Suprapubic skin (tissue), 4 donors: ENCODE measurements at regions not wholly inside any gene's neighbourhood (a gene's known extent, or its start where the extent isn't known, plus 50 kb on each side); places are given as distances from the start of the nearest gene placed in this dataset.

Experiments
- DNase-seq, 2 donors: peaks; one replicate each; pipeline ENCODE4 v3.0.0-alpha.2; 2019; ENCODE audit warnings: low spot score in 2 of 2
- H3K27ac ChIP-seq: fragments of 200-600 bp; sonication (generic); one replicate; pipeline ENCODE4 v1.5.1; 2019
- H3K27me3 ChIP-seq: fragments of 200-600 bp; sonication (generic); one replicate; pipeline ENCODE4 v1.5.1; 2019
- H3K36me3 ChIP-seq: fragments of 200-600 bp; sonication (generic); one replicate; pipeline ENCODE4 v1.5.1; 2019
- H3K4me1 ChIP-seq: fragments of 200-600 bp; sonication (generic); one replicate; pipeline ENCODE4 v1.5.1; 2019
- H3K4me3 ChIP-seq: fragments of 200-600 bp; sonication (generic); one replicate; pipeline ENCODE4 v1.5.1; 2019; ENCODE audit warnings: mild to moderate bottlenecking
- H3K9me3 ChIP-seq: fragments of 200-600 bp; sonication (generic); one replicate; pipeline ENCODE4 v1.5.1; 2019
- EP300 ChIP-seq: sonication (generic); formaldehyde crosslinking; IDR thresholded peaks from one replicate; pipeline ENCODE4 v1.6.1; 2017; ENCODE audit warnings: antibody characterized with exemption
- POLR2A ChIP-seq, 2 donors: fragments of 450-650 bp; IDR thresholded peaks; one replicate each; pipeline ENCODE4 v1.6.1; 2017; ENCODE audit warnings: antibody characterized with exemption in 2 of 2, mild to moderate bottlenecking in 2 of 2, moderate library complexity in 2 of 2
- POLR2AphosphoS5 ChIP-seq, 3 donors: sonication (generic); formaldehyde crosslinking; IDR thresholded peaks; one replicate each; pipeline ENCODE4 v1.6.1; 2017; ENCODE audit warnings: antibody characterized with exemption in 3 of 3
- WGBS: methylation state at CpG from one replicate; pipeline ENCODE4 v1.1.5; 2018; 5-methylcytosine and 5-hydroxymethylcytosine counted together
- TF ChIP-seq, protein P1 (sequence below), 2 donors: fragments of 200-600 bp in 1 of 2; fragments of 450-650 bp in 1 of 2; sonication (generic) in 1 of 2; IDR thresholded peaks; one replicate each; pipeline ENCODE4 v1.5.1; 2016 to 2019; ENCODE audit warnings: antibody characterized with exemption in 2 of 2, mild to moderate bottlenecking in 1 of 2, moderate library complexity in 1 of 2

DNA sequence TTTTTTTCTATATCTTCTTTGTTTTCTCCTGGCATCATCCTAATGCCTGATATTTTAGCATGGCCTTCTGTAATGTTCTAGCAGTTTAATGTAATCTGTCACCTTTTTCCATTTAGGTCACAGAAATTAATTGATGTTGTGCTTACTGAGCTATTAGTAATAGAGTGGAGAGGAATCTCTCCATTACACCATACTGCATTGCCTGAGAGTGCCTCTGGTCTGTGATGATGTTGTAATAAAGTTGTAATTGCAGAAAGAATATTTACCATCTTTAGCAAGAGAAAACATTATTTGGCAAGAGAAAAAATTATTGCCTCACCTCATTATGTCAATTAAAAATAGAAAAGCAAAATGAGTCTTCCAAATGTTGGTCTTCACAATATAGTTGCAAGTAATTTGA lies 213.2 kb downstream of the KCNJ3 start:
- no peaks in the 10 kb centered on the region for H3K9me3 ChIP-seq
- H3K27me3 ChIP-seq: no peaks in the 10 kb centered on the region
- no peak for DNase-seq
- TF ChIP-seq, protein P1, sequence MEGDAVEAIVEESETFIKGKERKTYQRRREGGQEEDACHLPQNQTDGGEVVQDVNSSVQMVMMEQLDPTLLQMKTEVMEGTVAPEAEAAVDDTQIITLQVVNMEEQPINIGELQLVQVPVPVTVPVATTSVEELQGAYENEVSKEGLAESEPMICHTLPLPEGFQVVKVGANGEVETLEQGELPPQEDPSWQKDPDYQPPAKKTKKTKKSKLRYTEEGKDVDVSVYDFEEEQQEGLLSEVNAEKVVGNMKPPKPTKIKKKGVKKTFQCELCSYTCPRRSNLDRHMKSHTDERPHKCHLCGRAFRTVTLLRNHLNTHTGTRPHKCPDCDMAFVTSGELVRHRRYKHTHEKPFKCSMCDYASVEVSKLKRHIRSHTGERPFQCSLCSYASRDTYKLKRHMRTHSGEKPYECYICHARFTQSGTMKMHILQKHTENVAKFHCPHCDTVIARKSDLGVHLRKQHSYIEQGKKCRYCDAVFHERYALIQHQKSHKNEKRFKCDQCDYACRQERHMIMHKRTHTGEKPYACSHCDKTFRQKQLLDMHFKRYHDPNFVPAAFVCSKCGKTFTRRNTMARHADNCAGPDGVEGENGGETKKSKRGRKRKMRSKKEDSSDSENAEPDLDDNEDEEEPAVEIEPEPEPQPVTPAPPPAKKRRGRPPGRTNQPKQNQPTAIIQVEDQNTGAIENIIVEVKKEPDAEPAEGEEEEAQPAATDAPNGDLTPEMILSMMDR (IDR thresholded peaks at IDR 0.05): no peak
- TF ChIP-seq POLR2AphosphoS5 (IDR thresholded peaks at IDR 0.05) (no peak), POLR2A (IDR thresholded peaks at IDR 0.05) (no peak), EP300 (no peak)
- H3K36me3 ChIP-seq: no peaks in the 10 kb centered on the region
- H3K4me1 ChIP-seq: no peaks in the 10 kb centered on the region
- H3K4me3 ChIP-seq: no peak overlapping the region
- no peak overlapping the region for H3K27ac ChIP-seq

DNA sequence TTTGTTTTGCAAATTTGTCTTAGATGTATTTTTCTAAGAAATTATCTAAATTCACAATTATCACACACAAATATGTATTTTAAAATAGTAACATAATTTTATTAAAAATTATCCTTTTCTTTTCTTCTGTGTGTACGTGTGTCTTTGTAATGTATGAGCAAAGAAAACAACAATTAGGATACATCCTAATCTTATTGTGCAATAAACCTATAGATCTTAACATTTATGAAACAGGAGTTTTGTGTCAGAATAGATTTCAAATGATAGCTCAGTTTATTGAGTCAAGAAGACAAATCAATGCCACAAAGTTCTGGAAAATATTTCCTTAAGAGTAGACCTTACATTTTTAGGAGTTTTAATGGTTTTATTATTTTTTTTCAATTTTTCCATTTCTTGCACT lies 212.2 kb downstream of the KCNJ3 start:
- Histone ChIP-seq H3K4me3 (no peak overlapping the region), H3K27me3 (no peaks in the 10 kb centered on the region), H3K27ac (no peak overlapping the region), H3K9me3 (no peaks in the 10 kb centered on the region), H3K4me1 (no peaks in the 10 kb centered on the region), H3K36me3 (no peaks in the 10 kb centered on the region)
- no peak for DNase-seq
- 88% methylated on average over 1 of the region's 1 CpG for WGBS
- TF ChIP-seq, protein P1 (IDR thresholded peaks at IDR 0.05): no peak
- no peak for TF ChIP-seq POLR2AphosphoS5 (IDR thresholded peaks at IDR 0.05)
- no peak for TF ChIP-seq EP300
- no peak for TF ChIP-seq POLR2A (IDR thresholded peaks at IDR 0.05)

DNA sequence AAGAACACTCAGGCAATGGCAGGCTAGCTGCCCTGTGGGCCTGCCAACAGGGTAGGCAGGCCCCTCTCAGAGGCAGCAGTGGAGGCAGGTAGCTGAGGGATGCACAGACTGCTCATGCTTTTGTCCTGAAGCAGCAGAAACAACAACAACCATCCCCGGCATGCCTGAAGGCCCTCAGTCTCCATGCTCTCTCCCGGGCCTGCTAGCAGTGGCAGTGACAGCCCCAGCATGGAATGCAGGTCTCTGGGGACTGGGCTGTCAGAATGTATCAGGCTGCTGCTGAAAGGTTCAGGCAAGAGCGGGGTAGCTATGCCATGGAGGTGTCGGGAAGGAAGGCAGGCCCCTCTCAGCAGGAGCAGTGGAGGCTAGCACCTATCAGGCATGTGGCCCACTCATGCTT lies 209.8 kb downstream of the KCNJ3 start:
- H3K27ac ChIP-seq: no peak overlapping the region
- H3K9me3 ChIP-seq: no peaks in the 10 kb centered on the region
- H3K36me3 ChIP-seq: no peaks in the 10 kb centered on the region
- DNase-seq: no peak
- H3K4me3 ChIP-seq: no peak overlapping the region
- H3K4me1 ChIP-seq: no peaks in the 10 kb centered on the region
- WGBS: 79% methylated on average over 3 of the region's 4 CpGs
- no peaks in the 10 kb centered on the region for H3K27me3 ChIP-seq
- TF ChIP-seq EP300: no peak
- no peak for TF ChIP-seq POLR2AphosphoS5 (IDR thresholded peaks at IDR 0.05)
- TF ChIP-seq POLR2A (IDR thresholded peaks at IDR 0.05): no peak
- TF ChIP-seq, protein P1 (IDR thresholded peaks at IDR 0.05): no peak
